Testis (tissue), 2 donors: ENCODE measurements at regions not wholly inside any gene's neighbourhood (a gene's known extent, or its start where the extent isn't known, plus 50 kb on each side); places are given as distances from the start of the nearest gene placed in this dataset.

Source experiments
- DNase-seq: peaks from one replicate; pipeline ENCODE4 v3.0.0-alpha.2; 2019
- H3K27ac ChIP-seq, 2 donors: fragments of 200-600 bp; sonication (generic); one replicate each; pipeline ENCODE4 v1.5.1; 2019
- H3K27me3 ChIP-seq: fragments of 200-600 bp; sonication (generic); one replicate; pipeline ENCODE4 v1.5.1; 2019
- H3K36me3 ChIP-seq: fragments of 200-600 bp; sonication (generic); one replicate; pipeline ENCODE4 v1.5.1; 2017; ENCODE audit warnings: low read depth; ENCODE audit errors: missing control alignments
- H3K4me1 ChIP-seq: fragments of 200-600 bp; sonication (generic); one replicate; pipeline ENCODE4 v1.5.1; 2019
- H3K4me3 ChIP-seq, 2 donors: fragments of 200-600 bp; sonication (generic); one replicate each; pipeline ENCODE4 v1.5.1; 2017 to 2019
- H3K9me3 ChIP-seq: fragments of 200-600 bp; sonication (generic); one replicate; pipeline ENCODE4 v1.5.1; 2017
- CTCF ChIP-seq, 3 experiments: fragments of 450-650 bp in 2 of 3; fragments of 200-600 bp in 1 of 3; sonication (generic) in 1 of 3; IDR thresholded peaks; one replicate each; pipeline ENCODE4 v1.5.1; 2016 to 2019; ENCODE audit warnings: antibody characterized with exemption in 3 of 3, mild to moderate bottlenecking in 2 of 3, moderate library complexity in 1 of 3
- POLR2A ChIP-seq: fragments of 450-650 bp; IDR thresholded peaks from one replicate; pipeline ENCODE4 v1.6.1; 2017; ENCODE audit warnings: antibody characterized with exemption, mild to moderate bottlenecking, moderate library complexity
- WGBS, 2 donors: methylation state at CpG; one replicate each; pipeline ENCODE4 v1.1.5; 2018; 5-methylcytosine and 5-hydroxymethylcytosine counted together
- intact Hi-C: fragments of 100-400 bp; cut with DNase I; formaldehyde crosslinking; loops from one replicate; pipeline ENCODE4 v1.15.1; 2023; ENCODE audit warnings: low total_unique reads

GRCh38 chr13:73898276-73898675, 235.9 kb downstream of the KLF12 start:
- WGBS, 2 donors, result 96 to 97% methylated on average over 1 of the region's 1 CpG
- H3K27me3 ChIP-seq, result no peaks in the 10 kb centered on the region
- H3K36me3 ChIP-seq, result no peaks in the 10 kb centered on the region
- no peak overlapping the region for H3K4me3 ChIP-seq
- no peaks in the 10 kb centered on the region for H3K4me1 ChIP-seq
- no peak for TF ChIP-seq POLR2A
- no peak for TF ChIP-seq CTCF (IDR thresholded peaks at IDR 0.05)
- H3K27ac ChIP-seq, result no peak overlapping the region
- intact Hi-C loops, result no loop called here
- no peak for DNase-seq
- no peaks in the 10 kb centered on the region for H3K9me3 ChIP-seq

- no peaks in the 10 kb centered on the region for H3K27me3 ChIP-seq
- H3K36me3 ChIP-seq, result no peaks in the 10 kb centered on the region
- DNase-seq, result no peak
- H3K4me1 ChIP-seq, result peaks cover 4% of the 10 kb centered on the region
- intact Hi-C loops, result no loop called here
- TF ChIP-seq CTCF (IDR thresholded peaks at IDR 0.05) (no peak), POLR2A (no peak)
- WGBS, 2 donors, result 83 to 90% methylated on average over 4 of the region's 4 CpGs
- no peak overlapping the region for H3K4me3 ChIP-seq
- no peaks in the 10 kb centered on the region for H3K9me3 ChIP-seq
- H3K27ac ChIP-seq, result no peak overlapping the region
These were observed 239.1 kb downstream of the KLF12 start for GRCh38 chr13:73894995-73895571.

- no peak overlapping the region for H3K27ac ChIP-seq
- peaks cover 4% of the 10 kb centered on the region for H3K4me1 ChIP-seq
- no peaks in the 10 kb centered on the region for H3K36me3 ChIP-seq
- no peaks in the 10 kb centered on the region for H3K27me3 ChIP-seq
- intact Hi-C loops, result no loop called here
- TF ChIP-seq POLR2A, result no peak
- TF ChIP-seq CTCF (IDR thresholded peaks at IDR 0.05), result no peak
- DNase-seq, result no peak
- H3K4me3 ChIP-seq, result no peak overlapping the region
- 69 to 71% methylated on average over 5 of the region's 5 CpGs for WGBS, 2 donors
- no peaks in the 10 kb centered on the region for H3K9me3 ChIP-seq
These were observed 240.4 kb downstream of the KLF12 start for GRCh38 chr13:73893833-73894232.

DNA sequence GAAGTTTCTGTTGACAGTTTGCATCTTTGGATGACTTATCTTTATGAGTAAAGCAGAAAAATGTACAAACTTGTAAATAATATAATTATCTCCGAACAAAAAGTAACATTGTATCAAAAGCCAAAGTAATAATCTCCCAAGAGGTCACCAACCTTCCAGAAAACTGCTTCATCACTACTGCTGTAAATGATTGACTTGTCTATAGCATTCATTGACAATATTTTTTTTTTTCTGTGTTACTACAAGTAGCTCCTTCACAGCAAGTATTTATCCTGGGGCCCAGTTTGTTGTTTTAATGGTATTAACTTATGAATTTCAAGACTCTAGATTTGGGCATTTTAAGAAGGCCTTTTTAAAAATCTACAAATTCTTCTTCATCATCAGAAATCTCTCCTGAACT, 242.4 kb downstream of the KLF12 start:
- no peaks in the 10 kb centered on the region for H3K27me3 ChIP-seq
- no peak overlapping the region for H3K4me3 ChIP-seq
- no peak for DNase-seq
- no peaks in the 10 kb centered on the region for H3K9me3 ChIP-seq
- H3K36me3 ChIP-seq, result no peaks in the 10 kb centered on the region
- WGBS, 2 donors, result 31 to 34% methylated on average over 1 of the region's 1 CpG
- no peak overlapping the region for H3K27ac ChIP-seq
- intact Hi-C loops, result no loop called here
- H3K4me1 ChIP-seq, result peaks cover 4% of the 10 kb centered on the region
- TF ChIP-seq CTCF (IDR thresholded peaks at IDR 0.05) (no peak), POLR2A (no peak)

GRCh38 chr13:73883162-73883561, 251.0 kb downstream of the KLF12 start:
- H3K36me3 ChIP-seq, result no peaks in the 10 kb centered on the region
- H3K4me3 ChIP-seq, result no peak overlapping the region
- TF ChIP-seq POLR2A, result no peak
- no peak for TF ChIP-seq CTCF (IDR thresholded peaks at IDR 0.05)
- no peaks in the 10 kb centered on the region for H3K9me3 ChIP-seq
- no peak for DNase-seq
- WGBS, 2 donors, result 60 to 72% methylated on average over 5 of the region's 5 CpGs
- intact Hi-C loops, result no loop called here
- no peak overlapping the region for H3K27ac ChIP-seq
- H3K27me3 ChIP-seq, result no peaks in the 10 kb centered on the region
- H3K4me1 ChIP-seq, result no peaks in the 10 kb centered on the region
